Trophoblast cell (in vitro differentiated cells and primary cell): ENCODE measurements at regions not wholly inside any gene's neighbourhood (a gene's known extent, or its start where the extent isn't known, plus 50 kb on each side); places are given as distances from the start of the nearest gene placed in this dataset.

Experiments used
- DNase-seq, 2 donors: peaks; one replicate each; pipeline ENCODE4 v3.0.0-alpha.2; 2016
- H2AFZ ChIP-seq: 2 replicates; pipeline ENCODE4 v1.6.1; 2013; ENCODE audit warnings: low read length, moderate library complexity, mild to moderate bottlenecking; ENCODE audit not compliant: insufficient read depth, poor library complexity
- H2AK5ac ChIP-seq: 2 replicates; pipeline ENCODE4 v1.6.1; 2013; ENCODE audit warnings: mild to moderate bottlenecking, low read length
- H2BK120ac ChIP-seq: 2 replicates; pipeline ENCODE4 v1.6.1; 2013; ENCODE audit warnings: low read length, mild to moderate bottlenecking, moderate library complexity; ENCODE audit not compliant: insufficient read depth, poor library complexity
- H2BK12ac ChIP-seq: 2 replicates; pipeline ENCODE4 v1.6.1; 2013; ENCODE audit warnings: mild to moderate bottlenecking, low read length, moderate library complexity
- H2BK5ac ChIP-seq: 2 replicates; pipeline ENCODE4 v1.6.1; 2013; ENCODE audit warnings: low read length, low read depth, moderate library complexity, mild to moderate bottlenecking; ENCODE audit not compliant: poor library complexity
- H3K14ac ChIP-seq: 2 replicates; pipeline ENCODE4 v1.6.1; 2013; ENCODE audit warnings: mild to moderate bottlenecking, low read length
- H3K18ac ChIP-seq: 2 replicates; pipeline ENCODE4 v1.6.1; 2013; ENCODE audit warnings: mild to moderate bottlenecking, low read length
- H3K23ac ChIP-seq: 2 replicates; pipeline ENCODE4 v1.6.1; 2013; ENCODE audit warnings: low read length
- H3K27ac ChIP-seq: 2 replicates; pipeline ENCODE4 v1.5.1; 2013; ENCODE audit warnings: low read depth, mild to moderate bottlenecking, inconsistent platforms, low read length, moderate library complexity
- H3K27me3 ChIP-seq: 2 replicates; pipeline ENCODE4 v1.6.1; 2013; ENCODE audit warnings: inconsistent platforms, mild to moderate bottlenecking, low read length, moderate library complexity; ENCODE audit not compliant: insufficient read depth
- H3K36me3 ChIP-seq, 2 experiments: 1 replicate in 1 of 2; 2 replicates in 1 of 2; pipeline ENCODE4 v1.6.1; 2013; ENCODE audit warnings: low read length in 2 of 2, mild to moderate bottlenecking in 2 of 2, moderate library complexity in 1 of 2; ENCODE audit not compliant: insufficient read depth in 2 of 2, control insufficient read depth in 1 of 2
- H3K4ac ChIP-seq: 2 replicates; pipeline ENCODE4 v1.6.1; 2013; ENCODE audit warnings: low read depth, mild to moderate bottlenecking, low read length, moderate library complexity
- H3K4me1 ChIP-seq, 2 experiments: 1 replicate in 1 of 2; 2 replicates in 1 of 2; pipeline ENCODE4 v1.6.1; 2013; ENCODE audit warnings: low read length in 2 of 2, mild to moderate bottlenecking in 2 of 2, moderate library complexity in 1 of 2; ENCODE audit not compliant: insufficient read depth in 2 of 2, control insufficient read depth in 1 of 2
- H3K4me2 ChIP-seq: 2 replicates; pipeline ENCODE4 v1.6.1; 2013; ENCODE audit warnings: inconsistent platforms, mild to moderate bottlenecking, low read length, moderate library complexity
- H3K4me3 ChIP-seq: 2 replicates; pipeline ENCODE4 v1.5.1; 2013; ENCODE audit warnings: mild to moderate bottlenecking, low read depth, low read length, inconsistent platforms
- H3K79me1 ChIP-seq: one replicate; pipeline ENCODE4 v1.6.1; 2013; ENCODE audit warnings: low read length
- H3K79me2 ChIP-seq: 2 replicates; pipeline ENCODE4 v1.6.1; 2013; ENCODE audit warnings: low read length, mild to moderate bottlenecking; ENCODE audit not compliant: control insufficient read depth, insufficient read depth, poor library complexity
- H3K9ac ChIP-seq: 2 replicates; pipeline ENCODE4 v1.6.1; 2013; ENCODE audit warnings: mild to moderate bottlenecking, low read length
- H3K9me3 ChIP-seq: 2 replicates; pipeline ENCODE4 v1.6.1; 2013; ENCODE audit warnings: low read depth, mild to moderate bottlenecking, control low read depth, inconsistent platforms, low read length; ENCODE audit not compliant: insufficient read depth
- H4K12ac ChIP-seq: 2 replicates; pipeline ENCODE4 v1.6.1; 2013; ENCODE audit warnings: low read depth, mild to moderate bottlenecking, low read length, moderate library complexity
- H4K8ac ChIP-seq: 2 replicates; pipeline ENCODE4 v1.6.1; 2013; ENCODE audit warnings: low read depth, mild to moderate bottlenecking, low read length, moderate library complexity
- H4K91ac ChIP-seq: one replicate; pipeline ENCODE4 v1.6.1; 2013; ENCODE audit warnings: low read depth, mild to moderate bottlenecking, low read length, moderate library complexity
- WGBS: extraction: QIAGEN DNeasy Blood & Tissue Kit; methylation state at CpG from one replicate; pipeline ENCODE4 v1.1.7; 2013; ENCODE audit warnings: missing lambda C conversion rate; ENCODE audit not compliant: insufficient read length, insufficient coverage; ENCODE audit errors: extremely low coverage; 5-methylcytosine and 5-hydroxymethylcytosine counted together

DNA sequence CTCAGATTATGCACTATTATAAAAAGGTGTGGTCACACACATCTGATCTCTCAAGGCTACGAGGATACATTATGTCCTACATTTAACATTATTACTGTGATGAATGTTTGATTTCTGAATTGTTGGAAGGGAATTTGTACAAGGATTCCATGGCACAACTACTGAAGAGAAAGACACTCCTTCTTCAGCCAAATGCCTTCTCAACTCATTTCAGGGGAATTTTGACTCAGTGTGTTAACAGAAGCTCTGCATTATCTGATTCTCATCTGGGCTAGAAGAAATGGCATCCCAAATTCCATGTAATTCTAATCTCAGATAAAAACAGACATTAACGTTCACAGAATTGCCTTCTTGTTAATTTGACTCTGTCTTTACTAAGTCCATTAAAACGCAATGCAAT is 477.7 kb downstream of the PDGFC start:
- no peak overlapping the region for H4K12ac ChIP-seq
- H2BK5ac ChIP-seq: no peak overlapping the region
- H3K9me3 ChIP-seq: no peaks in the 10 kb centered on the region
- no peak overlapping the region for H3K23ac ChIP-seq
- H3K9ac ChIP-seq: no peak overlapping the region
- H2BK12ac ChIP-seq: no peak overlapping the region
- WGBS: no CpG with 5 or more reads among the region's 3 CpGs
- H3K79me2 ChIP-seq: no peaks in the 10 kb centered on the region
- peaks cover 0 to 2% of the 10 kb centered on the region in 2 experiments for H3K4me1 ChIP-seq
- H2AFZ ChIP-seq: no peak overlapping the region
- no peak overlapping the region for H4K8ac ChIP-seq
- H3K18ac ChIP-seq: no peak overlapping the region
- no peak overlapping the region for H3K4ac ChIP-seq
- no peak overlapping the region for H2BK120ac ChIP-seq
- H3K36me3 ChIP-seq: no peaks in the 10 kb centered on the region
- no peak overlapping the region for H3K4me3 ChIP-seq
- H2AK5ac ChIP-seq: no peak overlapping the region
- H3K79me1 ChIP-seq: no peaks in the 10 kb centered on the region
- no peaks in the 10 kb centered on the region for H3K27me3 ChIP-seq
- no peak overlapping the region for H3K14ac ChIP-seq
- DNase-seq: no peak
- H4K91ac ChIP-seq: no peak overlapping the region
- H3K4me2 ChIP-seq: no peak overlapping the region
- H3K27ac ChIP-seq: no peak overlapping the region

DNA sequence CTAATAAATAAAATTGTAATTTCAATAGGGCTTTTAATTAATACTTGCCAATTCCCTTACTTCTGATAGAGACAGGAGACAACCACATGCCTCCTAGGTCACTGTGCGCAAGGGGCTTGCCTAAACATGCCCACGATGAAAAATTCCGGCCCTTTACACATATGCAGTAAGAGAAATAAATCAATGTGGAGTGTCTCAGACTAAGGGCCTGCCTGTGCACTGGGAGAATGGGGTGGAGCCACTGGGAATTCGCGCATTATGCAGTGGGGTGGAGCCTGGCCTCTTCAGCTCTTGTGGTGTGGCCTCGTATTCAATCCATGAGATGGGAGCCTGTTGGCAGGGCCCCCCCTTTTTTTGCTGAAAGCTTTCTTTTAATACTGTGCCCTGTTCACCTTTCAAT is 484.5 kb downstream of the PDGFC start:
- Histone ChIP-seq H3K4ac (no peak overlapping the region), H4K91ac (no peak overlapping the region), H3K18ac (no peak overlapping the region), H3K14ac (no peak overlapping the region), H3K27ac (no peak overlapping the region), H3K79me2 (peaks cover 2% of the 10 kb centered on the region), H2BK120ac (peak overlapping the region; percentile 20), H3K9ac (no peak overlapping the region), H2BK12ac (peak overlapping the region; percentile 43), H3K9me3 (peaks cover 3% of the 10 kb centered on the region), H4K8ac (no peak overlapping the region), H2AK5ac (no peak overlapping the region), H4K12ac (no peak overlapping the region), H3K23ac (no peak overlapping the region), H3K4me3 (no peak overlapping the region), H2AFZ (no peak overlapping the region), H3K79me1 (peaks cover 1% of the 10 kb centered on the region), H2BK5ac (no peak overlapping the region), H3K4me2 (no peak overlapping the region), H3K27me3 (no peaks in the 10 kb centered on the region), H3K36me3 (no peaks in the 10 kb centered on the region), H3K4me1 (peaks cover 0 to 2% of the 10 kb centered on the region in 2 experiments)
- DNase-seq: no peak
- WGBS: no CpG with 5 or more reads among the region's 6 CpGs

DNA sequence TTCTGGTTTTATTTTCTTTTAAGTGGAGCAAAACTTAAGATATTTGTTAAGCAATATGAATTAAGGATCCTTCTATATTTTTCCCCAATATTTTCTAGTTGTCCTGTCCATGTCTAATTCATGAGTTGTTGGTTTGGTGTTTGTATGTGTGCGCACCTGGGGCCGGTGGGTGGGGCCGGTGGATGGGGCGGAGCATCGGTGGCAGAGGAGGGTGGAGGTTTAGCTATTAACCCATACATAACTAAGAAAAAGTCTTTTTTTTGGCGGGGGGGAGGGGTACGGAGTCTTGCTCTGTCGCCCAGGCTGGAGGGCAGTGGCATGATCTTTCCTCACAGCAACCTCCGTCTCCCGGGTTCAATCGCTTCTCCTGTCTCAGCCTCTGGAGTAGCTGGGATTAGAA is 489.8 kb downstream of the PDGFC start:
- no peak overlapping the region for H3K14ac ChIP-seq

DNA sequence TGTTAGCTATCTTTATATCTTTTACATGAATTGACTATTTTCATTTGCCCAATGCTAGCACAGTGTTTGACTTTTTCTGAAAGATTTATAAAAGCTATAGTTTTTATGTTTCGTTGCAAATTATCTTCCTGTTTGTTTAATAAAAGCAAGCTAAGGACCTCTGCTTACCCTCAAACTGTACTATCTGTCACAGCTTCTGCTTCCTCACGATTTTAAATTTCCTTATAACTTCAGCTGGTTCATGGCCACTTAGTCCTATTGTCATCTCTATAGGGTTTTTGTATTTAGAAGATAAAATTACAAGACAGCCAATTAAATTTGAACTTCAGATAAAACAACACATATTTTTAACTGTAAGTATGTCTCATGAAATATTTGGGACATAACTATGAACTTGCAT is 494.0 kb downstream of the PDGFC start:
- H2AK5ac ChIP-seq: no peak overlapping the region
- H3K9ac ChIP-seq: no peak overlapping the region
- H2AFZ ChIP-seq: no peak overlapping the region
- no peak overlapping the region for H3K4me2 ChIP-seq
- no peaks in the 10 kb centered on the region for H3K9me3 ChIP-seq
- H3K23ac ChIP-seq: no peak overlapping the region
- H3K79me2 ChIP-seq: no peaks in the 10 kb centered on the region
- no peak overlapping the region for H3K18ac ChIP-seq
- no peaks in the 10 kb centered on the region for H3K4me1 ChIP-seq
- no peak overlapping the region for H3K4me3 ChIP-seq
- H2BK5ac ChIP-seq: no peak overlapping the region
- no peak overlapping the region for H4K91ac ChIP-seq
- peaks cover 8% of the 10 kb centered on the region for H3K79me1 ChIP-seq
- H3K14ac ChIP-seq: no peak overlapping the region
- no CpG with 5 or more reads among the region's 2 CpGs for WGBS
- H2BK12ac ChIP-seq: no peak overlapping the region
- no peak overlapping the region for H3K27ac ChIP-seq
- no peaks in the 10 kb centered on the region for H3K36me3 ChIP-seq
- DNase-seq: no peak
- no peaks in the 10 kb centered on the region for H3K27me3 ChIP-seq
- H3K4ac ChIP-seq: no peak overlapping the region
- H4K12ac ChIP-seq: no peak overlapping the region
- H4K8ac ChIP-seq: no peak overlapping the region
- no peak overlapping the region for H2BK120ac ChIP-seq

More for the DNA sequence above, 489.8 kb downstream of the PDGFC start:
- no peak overlapping the region for H2BK5ac ChIP-seq
- H3K23ac ChIP-seq: no peak overlapping the region
- H3K9ac ChIP-seq: no peak overlapping the region
- no peak overlapping the region for H3K4me2 ChIP-seq
- H3K79me2 ChIP-seq: no peaks in the 10 kb centered on the region
- no peak overlapping the region for H2BK120ac ChIP-seq
- H4K12ac ChIP-seq: no peak overlapping the region
- H3K27ac ChIP-seq: no peak overlapping the region
- no peak overlapping the region for H2AFZ ChIP-seq
- no peak overlapping the region for H2BK12ac ChIP-seq
- peaks cover 4% of the 10 kb centered on the region for H3K79me1 ChIP-seq
- no CpG with 5 or more reads among the region's 11 CpGs for WGBS
- no peak overlapping the region for H4K8ac ChIP-seq
- H3K4me1 ChIP-seq: no peaks in the 10 kb centered on the region
- H3K4ac ChIP-seq: no peak overlapping the region
- H3K18ac ChIP-seq: no peak overlapping the region
- no peak overlapping the region for H4K91ac ChIP-seq
- no peaks in the 10 kb centered on the region for H3K36me3 ChIP-seq
- no peaks in the 10 kb centered on the region for H3K9me3 ChIP-seq
- H2AK5ac ChIP-seq: no peak overlapping the region
- no peaks in the 10 kb centered on the region for H3K27me3 ChIP-seq
- H3K4me3 ChIP-seq: no peak overlapping the region
- DNase-seq: no peak
